ENCODE measurements at regions not wholly inside any gene's neighbourhood (a gene's known extent, or its start where the extent isn't known, plus 50 kb on each side); places are given as distances from the start of the nearest gene placed in this dataset.

DNA sequence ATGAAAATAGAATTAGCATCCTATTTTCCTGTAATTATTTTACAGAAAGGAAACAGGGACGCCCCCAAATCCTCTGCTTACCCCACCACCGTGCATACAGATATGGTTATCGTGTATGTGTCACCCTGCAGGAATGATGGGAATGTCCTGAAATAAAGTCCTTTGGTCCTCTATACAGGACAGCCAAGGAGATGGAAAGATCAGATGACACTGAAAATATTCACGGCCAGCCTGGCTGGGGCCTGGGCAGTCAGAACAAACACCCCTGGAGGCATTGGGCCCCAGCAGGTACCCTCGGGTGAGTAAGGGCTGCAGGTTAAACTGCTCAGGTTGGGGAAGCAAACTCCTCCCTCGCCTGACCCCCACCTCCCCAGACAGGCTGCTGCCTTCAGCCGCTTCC lies 368.0 kb downstream of the FOXL1 start:
- ATAC-seq (peak; percentile 35 to 66; a peak in 3 of 6 replicates), DNase-seq (ENCODE audit: low read depth in 1 of 2, low spot score in 1 of 2) (peak; percentile 11 to 26), FAIRE-seq (no peak)
- H3K9me3 ChIP-seq: no peaks in the 10 kb centered on the region
- H3K4me2 ChIP-seq: peak overlapping the region; percentile 31
- TF ChIP-seq HDAC2 (IDR thresholded peaks at IDR 0.05) (no peak), HMGXB4 (CRISPR knock-in tag; IDR thresholded peaks at IDR 0.05; ENCODE audit: borderline replicate concordance) (no peak), E2F6 (IDR thresholded peaks at IDR 0.05; ENCODE audit: borderline replicate concordance, low read depth) (no peak), JUN (IDR thresholded peaks at IDR 0.05) (no peak), HES2 (IDR thresholded peaks at IDR 0.05) (no peak), ATOH8 (CRISPR knock-in tag; IDR thresholded peaks at IDR 0.05; ENCODE audit: low read depth) (no peak), SMC3 (IDR thresholded peaks at IDR 0.05) (no peak), EP300 (IDR thresholded peaks at IDR 0.05) (no peak), RAD21 (conservative IDR thresholded peaks at IDR 0.05 in 1 of 2, IDR thresholded peaks at IDR 0.05 in 1 of 2) (no peak), ZNF302 (CRISPR knock-in tag; IDR thresholded peaks at IDR 0.05) (no peak), KDM1A (IDR thresholded peaks at IDR 0.05; ENCODE audit: low read depth) (no peak)
- POLR2A ChIA-PET: no interaction called here
- peaks cover 14% of the 10 kb centered on the region for H3K4me1 ChIP-seq
- no peak overlapping the region for H3K4me3 ChIP-seq
- 16% methylated on average over 7 of the region's 7 CpGs for WGBS (ENCODE audit: missing lambda C conversion rate)
- CTCF ChIA-PET: interaction anchor here (0.8 kb wide), 1 partner anchor 17 kb away, joined by 3 read pairs; no protein-coding TSS in a partner anchor
- H3K27ac ChIP-seq: peak overlapping the region; percentile 65 to 72; a peak in 5 of 6 replicates

- 93% methylated on average over 9 of the region's 10 CpGs for WGBS (ENCODE audit: missing lambda C conversion rate)
- no peak for FAIRE-seq
- Histone ChIP-seq H3K4me3 (no peak overlapping the region), H3K4me1 (peaks cover 18% of the 10 kb centered on the region), H3K27ac (peak overlapping the region; percentile 65 to 72; a peak in 5 of 6 replicates), H3K9me3 (no peaks in the 10 kb centered on the region), H3K4me2 (peak overlapping the region; percentile 31)
- no peak for TF ChIP-seq HOXA7 (CRISPR knock-in tag; IDR thresholded peaks at IDR 0.05)
- TF ChIP-seq TFCP2L1 (CRISPR knock-in tag; IDR thresholded peaks at IDR 0.05): no peak
- no peak for TF ChIP-seq BHLHE40 (IDR thresholded peaks at IDR 0.05; ENCODE audit: low read depth, low read length)
- TF ChIP-seq JUNB (IDR thresholded peaks at IDR 0.05): no peak
- no peak for TF ChIP-seq ELK1 (IDR thresholded peaks at IDR 0.05; ENCODE audit: low read depth, low read length)
- TF ChIP-seq ZFP36 (IDR thresholded peaks at IDR 0.05; ENCODE audit: borderline replicate concordance, partially characterized antibody): no peak
- TF ChIP-seq EHMT2 (IDR thresholded peaks at IDR 0.05; ENCODE audit: low read depth): no peak
- no peak for TF ChIP-seq EHF (CRISPR knock-in tag; IDR thresholded peaks at IDR 0.05)
- no peak for TF ChIP-seq EP300 (IDR thresholded peaks at IDR 0.05)
- no peak for TF ChIP-seq ATOH8 (CRISPR knock-in tag; IDR thresholded peaks at IDR 0.05; ENCODE audit: low read depth)
- no peak for TF ChIP-seq CBX8 (IDR thresholded peaks at IDR 0.05)
- TF ChIP-seq HEYL (CRISPR knock-in tag; IDR thresholded peaks at IDR 0.05): no peak
- TF ChIP-seq, protein P1, sequence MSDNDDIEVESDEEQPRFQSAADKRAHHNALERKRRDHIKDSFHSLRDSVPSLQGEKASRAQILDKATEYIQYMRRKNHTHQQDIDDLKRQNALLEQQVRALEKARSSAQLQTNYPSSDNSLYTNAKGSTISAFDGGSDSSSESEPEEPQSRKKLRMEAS (IDR thresholded peaks at IDR 0.05): no peak
- TF ChIP-seq MAFK (IDR thresholded peaks at IDR 0.05; ENCODE audit: partially characterized antibody): no peak
- no peak for TF ChIP-seq HOXB5 (CRISPR knock-in tag; IDR thresholded peaks at IDR 0.05)
- POLR2A ChIA-PET: no interaction called here
- no peak for DNase-seq (ENCODE audit: low read depth in 1 of 2, low spot score in 1 of 2)
- CTCF ChIA-PET: interaction anchor here (0.8 to 1.2 kb wide), 2 partner anchors 8 to 17 kb away, joined by 3 read pairs; no protein-coding TSS in a partner anchor
- ATAC-seq: no peak
These were observed 368.6 kb downstream of the FOXL1 start for GRCh38 chr16:86946981-86947380.

Data from A549 (cell line).